Panc1 (cell line): ENCODE measurements at regions not wholly inside any gene's neighbourhood (a gene's known extent, or its start where the extent isn't known, plus 50 kb on each side); places are given as distances from the start of the nearest gene placed in this dataset.

ENCODE experiments used
- POLR2AphosphoS5 ChIP-seq: IDR thresholded peaks from 2 replicates; pipeline ENCODE4 v1.6.1; 2012; ENCODE audit warnings: mild to moderate bottlenecking, low read depth, low read length, moderate library complexity
- TF ChIP-seq, protein P1 (sequence below): fragments of 450-650 bp; IDR thresholded peaks from 2 replicates; pipeline ENCODE4 v1.5.1; 2017; ENCODE audit warnings: mild to moderate bottlenecking

DNA sequence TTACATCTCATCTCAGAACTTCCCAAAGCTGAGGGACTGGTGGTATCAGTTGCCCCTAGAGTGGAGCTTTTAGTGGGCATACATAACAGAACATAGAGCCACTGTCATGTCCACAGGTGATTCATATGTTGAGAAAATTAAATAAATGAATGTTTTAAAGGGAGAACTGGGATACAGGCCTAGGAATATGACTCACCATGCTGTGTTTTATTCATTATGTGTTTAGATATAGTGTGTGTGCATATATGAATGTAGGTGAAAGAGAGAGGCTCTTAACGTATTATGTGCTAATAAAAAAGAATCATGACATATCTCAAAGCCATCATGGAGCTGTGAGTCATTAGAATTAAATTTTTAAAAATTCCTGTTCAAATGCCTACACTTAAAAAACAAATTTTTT lies 332.2 kb upstream of the RSPO3 start:
- TF ChIP-seq, protein P1, sequence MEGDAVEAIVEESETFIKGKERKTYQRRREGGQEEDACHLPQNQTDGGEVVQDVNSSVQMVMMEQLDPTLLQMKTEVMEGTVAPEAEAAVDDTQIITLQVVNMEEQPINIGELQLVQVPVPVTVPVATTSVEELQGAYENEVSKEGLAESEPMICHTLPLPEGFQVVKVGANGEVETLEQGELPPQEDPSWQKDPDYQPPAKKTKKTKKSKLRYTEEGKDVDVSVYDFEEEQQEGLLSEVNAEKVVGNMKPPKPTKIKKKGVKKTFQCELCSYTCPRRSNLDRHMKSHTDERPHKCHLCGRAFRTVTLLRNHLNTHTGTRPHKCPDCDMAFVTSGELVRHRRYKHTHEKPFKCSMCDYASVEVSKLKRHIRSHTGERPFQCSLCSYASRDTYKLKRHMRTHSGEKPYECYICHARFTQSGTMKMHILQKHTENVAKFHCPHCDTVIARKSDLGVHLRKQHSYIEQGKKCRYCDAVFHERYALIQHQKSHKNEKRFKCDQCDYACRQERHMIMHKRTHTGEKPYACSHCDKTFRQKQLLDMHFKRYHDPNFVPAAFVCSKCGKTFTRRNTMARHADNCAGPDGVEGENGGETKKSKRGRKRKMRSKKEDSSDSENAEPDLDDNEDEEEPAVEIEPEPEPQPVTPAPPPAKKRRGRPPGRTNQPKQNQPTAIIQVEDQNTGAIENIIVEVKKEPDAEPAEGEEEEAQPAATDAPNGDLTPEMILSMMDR: no peak
- TF ChIP-seq POLR2AphosphoS5: no peak
